ENCODE measurements at regions not wholly inside any gene's neighbourhood (a gene's known extent, or its start where the extent isn't known, plus 50 kb on each side); places are given as distances from the start of the nearest gene placed in this dataset.

GRCh38 chr2:137842430-137842829 lies 121.8 kb upstream of the HNMT start:
- no peak for TF ChIP-seq CTCF (IDR thresholded peaks at IDR 0.05)
- Histone ChIP-seq H3K27ac (no peak overlapping the region), H3K4me1 (no peaks in the 10 kb centered on the region), H3K4me3 (no peak overlapping the region), H3K36me3 (no peaks in the 10 kb centered on the region), H3K27me3 (ENCODE audit: low read depth) (peaks cover 4% of the 10 kb centered on the region), H3K9me3 (no peaks in the 10 kb centered on the region)
- intact Hi-C loops (cut with DNase I) = no loop called here
- ATAC-seq (peak; percentile 69 to 83), DNase-seq (no peak)

- H3K27ac ChIP-seq = no peak overlapping the region
- TF ChIP-seq CTCF (IDR thresholded peaks at IDR 0.05) = no peak
- H3K9me3 ChIP-seq = no peaks in the 10 kb centered on the region
- H3K4me3 ChIP-seq = no peak overlapping the region
- ATAC-seq (no peak), DNase-seq (no peak)
- no peaks in the 10 kb centered on the region for H3K4me1 ChIP-seq
- no peaks in the 10 kb centered on the region for H3K36me3 ChIP-seq
- intact Hi-C loops (cut with DNase I) = no loop called here
- H3K27me3 ChIP-seq (ENCODE audit: low read depth) = peaks cover 4% of the 10 kb centered on the region
Measured at GRCh38 chr2:137842952-137843351, 121.3 kb upstream of the HNMT start.

GRCh38 chr2:137845422-137845821 lies 118.9 kb upstream of the HNMT start:
- no peaks in the 10 kb centered on the region for H3K27me3 ChIP-seq (ENCODE audit: low read depth)
- H3K4me3 ChIP-seq = no peak overlapping the region
- no peak for TF ChIP-seq CTCF (IDR thresholded peaks at IDR 0.05)
- H3K27ac ChIP-seq = no peak overlapping the region
- H3K36me3 ChIP-seq = no peaks in the 10 kb centered on the region
- DNase-seq = no peak
- no peaks in the 10 kb centered on the region for H3K9me3 ChIP-seq
- no peaks in the 10 kb centered on the region for H3K4me1 ChIP-seq
- no peak for ATAC-seq
- intact Hi-C loops (cut with DNase I) = no loop called here

- Histone ChIP-seq H3K4me3 (no peak overlapping the region), H3K9me3 (no peaks in the 10 kb centered on the region), H3K27ac (no peak overlapping the region), H3K36me3 (no peaks in the 10 kb centered on the region), H3K27me3 (ENCODE audit: low read depth) (no peaks in the 10 kb centered on the region), H3K4me1 (no peaks in the 10 kb centered on the region)
- no peak for TF ChIP-seq CTCF (IDR thresholded peaks at IDR 0.05)
- intact Hi-C loops (cut with DNase I) = no loop called here
- DNase-seq (no peak), ATAC-seq (no peak)
Measured at GRCh38 chr2:137846993-137847392, 117.3 kb upstream of the HNMT start.

- no peak for TF ChIP-seq CTCF (IDR thresholded peaks at IDR 0.05)
- Histone ChIP-seq H3K4me3 (no peak overlapping the region), H3K27me3 (ENCODE audit: low read depth) (no peaks in the 10 kb centered on the region), H3K36me3 (no peaks in the 10 kb centered on the region), H3K9me3 (no peaks in the 10 kb centered on the region), H3K27ac (no peak overlapping the region), H3K4me1 (no peaks in the 10 kb centered on the region)
- intact Hi-C loops (cut with DNase I) = no loop called here
- DNase-seq (no peak), ATAC-seq (peak in 1 of 2 donors; percentile 50)
Measured at GRCh38 chr2:137847443-137847842, 116.8 kb upstream of the HNMT start.

GRCh38 chr2:137857881-137858280 lies 106.4 kb upstream of the HNMT start:
- ATAC-seq (peak; percentile 80 to 87), DNase-seq (no peak)
- H3K27me3 ChIP-seq (ENCODE audit: low read depth) = no peaks in the 10 kb centered on the region
- no peak for TF ChIP-seq CTCF (IDR thresholded peaks at IDR 0.05)
- intact Hi-C loops (cut with DNase I) = no loop called here
- H3K9me3 ChIP-seq = no peaks in the 10 kb centered on the region
- H3K27ac ChIP-seq = no peak overlapping the region
- H3K4me1 ChIP-seq = no peaks in the 10 kb centered on the region
- no peaks in the 10 kb centered on the region for H3K36me3 ChIP-seq
- no peak overlapping the region for H3K4me3 ChIP-seq
